Osteocyte (in vitro differentiated cells): ENCODE measurements at regions not wholly inside any gene's neighbourhood (a gene's known extent, or its start where the extent isn't known, plus 50 kb on each side); places are given as distances from the start of the nearest gene placed in this dataset.

Experiments
- DNase-seq: peaks from one replicate; pipeline ENCODE4 v3.0.0; 2021; ENCODE audit warnings: mixed read lengths; ENCODE audit not compliant: unreplicated experiment; ENCODE audit errors: extremely low spot score
- H3K27ac Mint-ChIP-seq: one replicate; pipeline ENCODE4 v1.8.0; 2021; ENCODE audit warnings: mild to moderate bottlenecking, mixed read lengths; ENCODE audit not compliant: unreplicated experiment
- H3K27me3 Mint-ChIP-seq: one replicate; pipeline ENCODE4 v1.8.0; 2021; ENCODE audit warnings: mixed read lengths; ENCODE audit not compliant: unreplicated experiment
- H3K36me3 Mint-ChIP-seq: one replicate; pipeline ENCODE4 v1.8.0; 2021; ENCODE audit warnings: mixed read lengths; ENCODE audit not compliant: unreplicated experiment
- H3K4me1 Mint-ChIP-seq: one replicate; pipeline ENCODE4 v1.8.0; 2021; ENCODE audit warnings: mixed read lengths; ENCODE audit not compliant: unreplicated experiment
- H3K4me3 Mint-ChIP-seq: one replicate; pipeline ENCODE4 v1.8.0; 2021; ENCODE audit warnings: mild to moderate bottlenecking, moderate library complexity, mixed read lengths; ENCODE audit not compliant: unreplicated experiment
- H3K9me3 Mint-ChIP-seq: one replicate; pipeline ENCODE4 v1.8.0; 2021; ENCODE audit warnings: mixed read lengths; ENCODE audit not compliant: unreplicated experiment
- CTCF ChIP-seq: fragments of 200-600 bp; sonication (generic); IDR thresholded peaks from 2 replicates; pipeline ENCODE4 v1.5.0; 2021; ENCODE audit warnings: antibody characterized with exemption, mild to moderate bottlenecking, moderate library complexity

GRCh38 chr9:18067548-18068120 lies 406.3 kb upstream of the ADAMTSL1 start:
- DNase-seq = no peak

GRCh38 chr9:18068900-18069299 lies 405.1 kb upstream of the ADAMTSL1 start:
- no peak overlapping the region for H3K4me3 Mint-ChIP-seq
- no peaks in the 10 kb centered on the region for H3K9me3 Mint-ChIP-seq
- no peak overlapping the region for H3K27ac Mint-ChIP-seq
- H3K27me3 Mint-ChIP-seq = no peaks in the 10 kb centered on the region
- peaks cover 3% of the 10 kb centered on the region for H3K4me1 Mint-ChIP-seq
- no peak for DNase-seq
- H3K36me3 Mint-ChIP-seq = no peaks in the 10 kb centered on the region
- no peak for TF ChIP-seq CTCF

More at GRCh38 chr9:18067548-18068120, 406.3 kb upstream of the ADAMTSL1 start:
- Mint-ChIP-seq H3K9me3 (no peaks in the 10 kb centered on the region), H3K36me3 (no peaks in the 10 kb centered on the region), H3K27ac (no peak overlapping the region), H3K4me3 (no peak overlapping the region), H3K4me1 (peaks cover 2% of the 10 kb centered on the region), H3K27me3 (no peaks in the 10 kb centered on the region)
- no peak for TF ChIP-seq CTCF

GRCh38 chr9:18071651-18072060 lies 402.3 kb upstream of the ADAMTSL1 start:
- Mint-ChIP-seq H3K27ac (no peak overlapping the region), H3K36me3 (no peaks in the 10 kb centered on the region), H3K9me3 (no peaks in the 10 kb centered on the region), H3K4me1 (peaks cover 8% of the 10 kb centered on the region), H3K4me3 (no peak overlapping the region), H3K27me3 (no peaks in the 10 kb centered on the region)
- TF ChIP-seq CTCF = no peak
- no peak for DNase-seq

- DNase-seq = no peak
- TF ChIP-seq CTCF = no peak
- Mint-ChIP-seq H3K27ac (no peak overlapping the region), H3K9me3 (no peaks in the 10 kb centered on the region), H3K4me1 (peaks cover 6% of the 10 kb centered on the region), H3K36me3 (no peaks in the 10 kb centered on the region), H3K4me3 (no peak overlapping the region), H3K27me3 (no peaks in the 10 kb centered on the region)
Measured at GRCh38 chr9:18073002-18073401, 401.0 kb upstream of the ADAMTSL1 start.

- peaks cover 6% of the 10 kb centered on the region for H3K4me1 Mint-ChIP-seq
- H3K27me3 Mint-ChIP-seq = no peaks in the 10 kb centered on the region
- no peak overlapping the region for H3K4me3 Mint-ChIP-seq
- H3K36me3 Mint-ChIP-seq = no peaks in the 10 kb centered on the region
- no peak for TF ChIP-seq CTCF
- no peak overlapping the region for H3K27ac Mint-ChIP-seq
- DNase-seq = no peak
- no peaks in the 10 kb centered on the region for H3K9me3 Mint-ChIP-seq
Measured at GRCh38 chr9:18074041-18074440, 399.9 kb upstream of the ADAMTSL1 start.
